WTC11 (cell line): ENCODE measurements at regions not wholly inside any gene's neighbourhood (a gene's known extent, or its start where the extent isn't known, plus 50 kb on each side); places are given as distances from the start of the nearest gene placed in this dataset.

Experiments used
- ATF3 ChIP-seq: sonication (generic); formaldehyde crosslinking; conservative IDR thresholded peaks from 2 replicates; pipeline ENCODE4 v1.8.1; 2022; ENCODE audit warnings: mild to moderate bottlenecking, missing genetic modification reagents
- CREB1 ChIP-seq: sonication (generic); formaldehyde crosslinking; IDR thresholded peaks from 2 replicates; pipeline ENCODE4 v1.8.0; 2023; ENCODE audit warnings: mild to moderate bottlenecking, missing genetic modification reagents
- CTCF ChIP-seq: fragments of 200-600 bp; IDR thresholded peaks from 2 replicates; pipeline ENCODE4 v1.8.0; 2022; ENCODE audit warnings: antibody characterized with exemption
- ESRRA ChIP-seq: sonication (generic); formaldehyde crosslinking; IDR thresholded peaks from 2 replicates; pipeline ENCODE4 v1.8.1; 2022; ENCODE audit warnings: mild to moderate bottlenecking, missing genetic modification reagents, borderline replicate concordance
- MAX ChIP-seq: sonication (generic); formaldehyde crosslinking; IDR thresholded peaks from 2 replicates; pipeline ENCODE4 v1.8.0; 2022; ENCODE audit warnings: mild to moderate bottlenecking, missing genetic modification reagents
- TCF7 ChIP-seq: sonication (generic); formaldehyde crosslinking; IDR thresholded peaks from 2 replicates; pipeline ENCODE4 v1.8.0; 2022; ENCODE audit warnings: mild to moderate bottlenecking, low read depth, missing genetic modification reagents, moderate library complexity
- ZSCAN18 ChIP-seq: fragments of 250-450 bp; sonication (Bioruptor Pico); IDR thresholded peaks from 2 replicates; pipeline ENCODE4 v2.1.2; 2022; ENCODE audit warnings: mild to moderate bottlenecking, moderate library complexity

- no peak for TF ChIP-seq MAX (CRISPR knock-in tag)
- no peak for TF ChIP-seq ZSCAN18 (CRISPR knock-in tag)
- TF ChIP-seq CTCF: no peak
- TF ChIP-seq CREB1 (CRISPR knock-in tag): no peak
- TF ChIP-seq ESRRA: no peak
- TF ChIP-seq TCF7: no peak
- TF ChIP-seq ATF3 (CRISPR knock-in tag): no peak
Observed at GRCh38 chr2:59173325-59173724, 932.2 kb upstream of the FANCL start.
